ENCODE measurements at regions not wholly inside any gene's neighbourhood (a gene's known extent, or its start where the extent isn't known, plus 50 kb on each side); places are given as distances from the start of the nearest gene placed in this dataset.

GRCh38 chr1:214912127-214912526 is 170.4 kb upstream of the KCNK2 start:
- no peak for DNase-seq
- no peak overlapping the region for H3K27ac ChIP-seq
- TF ChIP-seq EP300 (IDR thresholded peaks at IDR 0.05) (no peak), POLR2A (IDR thresholded peaks at IDR 0.05) (no peak), POLR2AphosphoS5 (IDR thresholded peaks at IDR 0.05) (no peak), CTCF (IDR thresholded peaks at IDR 0.05) (no peak)
- H3K4me1 ChIP-seq, result no peaks in the 10 kb centered on the region
- H3K36me3 ChIP-seq, result no peaks in the 10 kb centered on the region
- no peaks in the 10 kb centered on the region for H3K9me3 ChIP-seq
- intact Hi-C loops (cut with DNase I), result no loop called here
- no peaks in the 10 kb centered on the region for H3K27me3 ChIP-seq
- H3K4me3 ChIP-seq, result no peak overlapping the region
- whole genome bisulfite sequencing, 2 donors, result 80 to 88% methylated on average over 8 of the region's 8 CpGs

GRCh38 chr1:214913966-214914365 is 168.6 kb upstream of the KCNK2 start:
- 76 to 82% methylated on average over 2 of the region's 2 CpGs for WGBS, 2 donors
- Histone ChIP-seq H3K9me3 (no peaks in the 10 kb centered on the region), H3K4me1 (no peaks in the 10 kb centered on the region), H3K36me3 (no peaks in the 10 kb centered on the region), H3K27me3 (no peaks in the 10 kb centered on the region), H3K4me3 (no peak overlapping the region), H3K27ac (no peak overlapping the region)
- intact Hi-C loops (cut with DNase I), result no loop called here
- TF ChIP-seq CTCF (IDR thresholded peaks at IDR 0.05) (no peak), EP300 (IDR thresholded peaks at IDR 0.05) (no peak), POLR2AphosphoS5 (IDR thresholded peaks at IDR 0.05) (no peak), POLR2A (IDR thresholded peaks at IDR 0.05) (no peak)
- no peak for DNase-seq

GRCh38 chr1:214917081-214917635 is 165.4 kb upstream of the KCNK2 start:
- Histone ChIP-seq H3K27ac (no peak overlapping the region), H3K4me3 (no peak overlapping the region), H3K9me3 (no peaks in the 10 kb centered on the region), H3K27me3 (no peaks in the 10 kb centered on the region), H3K36me3 (no peaks in the 10 kb centered on the region), H3K4me1 (no peaks in the 10 kb centered on the region)
- 90 to 92% methylated on average over 31 of the region's 31 CpGs for WGBS, 2 donors
- no peak for DNase-seq
- intact Hi-C loops (cut with DNase I), result no loop called here
- TF ChIP-seq POLR2AphosphoS5 (IDR thresholded peaks at IDR 0.05) (no peak), CTCF (IDR thresholded peaks at IDR 0.05) (no peak), POLR2A (IDR thresholded peaks at IDR 0.05) (no peak), EP300 (IDR thresholded peaks at IDR 0.05) (no peak)

- no peak for DNase-seq
- TF ChIP-seq POLR2AphosphoS5 (IDR thresholded peaks at IDR 0.05) (no peak), EP300 (IDR thresholded peaks at IDR 0.05) (no peak), CTCF (IDR thresholded peaks at IDR 0.05) (no peak), POLR2A (IDR thresholded peaks at IDR 0.05) (no peak)
- Histone ChIP-seq H3K27ac (no peak overlapping the region), H3K4me3 (no peak overlapping the region), H3K9me3 (no peaks in the 10 kb centered on the region), H3K36me3 (no peaks in the 10 kb centered on the region), H3K4me1 (no peaks in the 10 kb centered on the region), H3K27me3 (no peaks in the 10 kb centered on the region)
- intact Hi-C loops (cut with DNase I), result no loop called here
- 72 to 77% methylated on average over 4 of the region's 4 CpGs for WGBS, 2 donors
These were observed 163.8 kb upstream of the KCNK2 start for GRCh38 chr1:214918745-214919144.

- 54 to 60% methylated on average over 2 of the region's 2 CpGs for WGBS, 2 donors
- H3K27me3 ChIP-seq, result no peaks in the 10 kb centered on the region
- no peak overlapping the region for H3K27ac ChIP-seq
- no peaks in the 10 kb centered on the region for H3K4me1 ChIP-seq
- TF ChIP-seq POLR2A (IDR thresholded peaks at IDR 0.05) (no peak), EP300 (IDR thresholded peaks at IDR 0.05) (no peak), POLR2AphosphoS5 (IDR thresholded peaks at IDR 0.05) (no peak)
- intact Hi-C loops (cut with DNase I), result no loop called here
- DNase-seq, result no peak
- H3K36me3 ChIP-seq, result no peaks in the 10 kb centered on the region
- no peaks in the 10 kb centered on the region for H3K9me3 ChIP-seq
- H3K4me3 ChIP-seq, result no peak overlapping the region
These were observed 162.2 kb upstream of the KCNK2 start for GRCh38 chr1:214920337-214920736.

All from sigmoid colon (tissue), 6 donors.